OCI-M2 (cell line): ENCODE measurements at regions not wholly inside any gene's neighbourhood (a gene's known extent, or its start where the extent isn't known, plus 50 kb on each side); places are given as distances from the start of the nearest gene placed in this dataset.

Source experiments
- DNase-seq: peaks from one replicate; lab custom pipeline; 2025; ENCODE audit not compliant: unreplicated experiment; lab: John Stamatoyannopoulos, UW

GRCh38 chr5:135205632-135206349 lies 171.8 kb upstream of the PITX1 start:
- no peak for DNase-seq

GRCh38 chr5:135204151-135204600 lies 170.1 kb upstream of the PITX1 start:
- DNase-seq, result no peak

- DNase-seq, result no peak
These were observed 169.6 kb upstream of the PITX1 start for GRCh38 chr5:135203593-135204036.

- no peak for DNase-seq
These were observed 169.0 kb upstream of the PITX1 start for GRCh38 chr5:135203019-135203418.

GRCh38 chr5:135199919-135200318 lies 165.9 kb upstream of the PITX1 start:
- DNase-seq, result no peak

- DNase-seq, result no peak
These were observed 162.5 kb upstream of the PITX1 start for GRCh38 chr5:135196483-135196882.

GRCh38 chr5:135195270-135195608 lies 161.2 kb upstream of the PITX1 start:
- no peak for DNase-seq

- DNase-seq, result no peak
These were observed 160.7 kb upstream of the PITX1 start for GRCh38 chr5:135194573-135195269.

- no peak for DNase-seq
These were observed 160.1 kb upstream of the PITX1 start for GRCh38 chr5:135194126-135194488.

GRCh38 chr5:135193213-135194125 lies 159.4 kb upstream of the PITX1 start:
- DNase-seq, result no peak

- no peak for DNase-seq
These were observed 158.3 kb upstream of the PITX1 start for GRCh38 chr5:135192351-135192750.

- DNase-seq, result no peak
These were observed 157.2 kb upstream of the PITX1 start for GRCh38 chr5:135191084-135191826.

GRCh38 chr5:135190416-135191083 lies 156.5 kb upstream of the PITX1 start:
- DNase-seq, result no peak

GRCh38 chr5:135189024-135189423 lies 155.0 kb upstream of the PITX1 start:
- DNase-seq, result no peak

GRCh38 chr5:135188233-135188914 lies 154.3 kb upstream of the PITX1 start:
- DNase-seq, result no peak

- no peak for DNase-seq
These were observed 152.9 kb upstream of the PITX1 start for GRCh38 chr5:135186662-135187522.

- no peak for DNase-seq
These were observed 151.5 kb upstream of the PITX1 start for GRCh38 chr5:135185481-135186065.

GRCh38 chr5:135184646-135185045 lies 150.6 kb upstream of the PITX1 start:
- DNase-seq, result no peak

- no peak for DNase-seq
These were observed 149.4 kb upstream of the PITX1 start for GRCh38 chr5:135183464-135183863.
